Kidney capillary endothelial cell (primary cell): ENCODE measurements at regions not wholly inside any gene's neighbourhood (a gene's known extent, or its start where the extent isn't known, plus 50 kb on each side); places are given as distances from the start of the nearest gene placed in this dataset.
"Not testable (repeated sequence)": the region's sequence is repeated elsewhere in the genome, so short reads cannot be mapped to it uniquely, and the experiment has no call there.

Source experiments
- DNase-seq: peaks from one replicate; pipeline ENCODE4 v3.0.0-alpha.2; 2018; ENCODE audit warnings: low spot score

- DNase-seq: no peak
Observed at GRCh38 chr5:131005963-131006684, 158.9 kb downstream of the HINT1 start.

- no peak for DNase-seq
Observed at GRCh38 chr5:131001507-131001906, 163.5 kb downstream of the HINT1 start.

GRCh38 chr5:131000289-131000688 is 164.8 kb downstream of the HINT1 start:
- no peak for DNase-seq

DNA sequence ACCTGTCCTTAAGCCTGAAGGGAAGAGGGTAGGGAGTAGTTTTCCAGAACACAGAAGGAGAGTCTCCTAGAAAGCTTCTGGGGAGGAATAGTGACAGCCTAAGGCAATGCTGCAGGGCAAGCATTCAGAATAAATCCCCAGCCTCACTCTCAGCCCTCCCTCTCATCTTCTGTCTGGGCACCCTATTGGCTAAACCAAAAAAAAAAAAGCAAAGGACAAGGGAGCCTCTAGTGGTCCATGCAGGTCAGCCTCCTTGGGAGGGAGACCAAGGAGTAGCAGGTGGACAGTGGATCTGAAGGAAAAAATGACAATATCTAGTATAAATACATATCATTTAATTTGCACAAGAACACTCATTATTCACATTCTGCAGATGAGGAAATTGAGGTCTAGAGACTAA is 168.3 kb downstream of the HINT1 start:
- DNase-seq: not testable (repeated sequence)

DNA sequence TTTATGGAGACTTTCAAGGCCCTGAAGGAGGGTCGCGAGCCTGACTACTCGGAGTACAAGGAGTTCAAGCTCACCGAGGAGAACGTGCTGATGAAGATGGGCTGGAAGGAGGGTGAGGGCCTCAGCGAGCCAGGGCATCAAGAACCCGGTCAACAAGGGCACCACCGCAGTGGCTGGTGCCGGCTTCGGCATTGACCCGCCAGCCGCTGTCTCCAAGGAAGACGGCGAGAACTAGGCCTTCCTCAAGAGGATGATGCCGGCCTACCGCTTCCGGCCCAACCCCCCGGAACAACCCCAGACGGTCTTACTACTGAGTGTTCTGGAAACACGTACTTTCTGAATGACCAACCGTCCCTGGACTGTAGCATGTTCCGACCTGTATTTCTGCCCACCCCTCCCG is 169.2 kb downstream of the HINT1 start:
- DNase-seq: no peak

- no peak for DNase-seq
Observed at GRCh38 chr5:130995254-130995515, 169.9 kb downstream of the HINT1 start.

- DNase-seq: no peak
Observed at GRCh38 chr5:130994496-130995253, 170.4 kb downstream of the HINT1 start.

DNA sequence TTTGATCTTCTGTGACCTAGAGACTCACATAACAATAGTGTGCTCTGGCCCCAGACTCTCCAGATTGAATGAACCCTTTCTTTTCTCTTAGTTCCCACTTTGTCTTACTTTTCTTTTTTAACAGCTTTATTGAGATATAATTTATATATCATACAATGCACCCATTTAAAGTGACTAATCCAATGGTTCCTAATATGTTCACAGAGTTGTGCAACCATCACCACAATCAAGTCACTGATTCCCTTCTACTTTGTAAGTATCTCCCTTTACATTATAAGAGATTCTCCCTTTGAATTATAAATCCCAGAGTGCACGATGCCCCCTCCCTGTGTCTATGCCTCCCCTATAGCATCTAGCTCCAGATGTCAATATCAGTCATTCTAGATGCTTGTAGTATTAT is 172.4 kb downstream of the HINT1 start:
- DNase-seq: no peak

DNA sequence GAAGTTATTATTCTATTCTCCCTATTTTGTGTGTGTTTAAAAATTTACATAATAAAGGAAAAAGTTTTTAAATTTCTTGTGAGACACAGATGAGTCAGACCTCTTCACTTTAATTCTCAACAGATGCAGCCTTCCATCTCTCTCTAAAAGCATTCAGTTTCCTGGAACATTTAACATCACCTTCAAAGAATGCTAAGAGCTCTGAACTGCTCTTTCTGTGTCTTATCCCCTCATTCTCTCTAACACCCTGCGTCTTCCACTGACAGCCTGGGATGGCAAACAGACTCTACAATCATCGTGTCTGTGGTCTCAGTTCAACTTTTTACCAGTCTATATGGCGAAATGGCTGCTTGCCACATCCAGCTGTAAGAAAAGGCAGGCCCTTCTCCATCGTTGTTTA is 173.0 kb downstream of the HINT1 start:
- no peak for DNase-seq

GRCh38 chr5:130985776-130986175 is 179.3 kb downstream of the HINT1 start:
- DNase-seq: no peak

DNA sequence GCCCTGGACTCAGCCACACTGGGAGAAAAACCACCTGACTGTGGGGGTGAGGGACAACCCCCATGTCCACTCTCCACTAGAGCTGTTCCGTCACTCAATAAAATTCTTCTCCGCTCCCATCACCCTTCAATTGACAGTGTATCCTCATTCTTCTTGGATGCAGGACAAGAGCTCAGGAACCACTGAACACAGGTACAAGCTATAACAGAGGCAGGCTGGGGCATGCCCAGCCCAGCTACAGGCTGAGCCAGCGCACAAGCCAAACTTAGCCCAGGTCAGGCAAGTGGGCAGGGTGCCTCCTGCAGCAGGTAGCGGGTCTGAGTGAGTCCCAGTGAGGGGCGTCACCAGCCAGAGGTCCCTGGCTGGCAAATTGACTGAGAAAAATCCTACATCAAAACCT is 183.4 kb downstream of the HINT1 start:
- no peak for DNase-seq

DNA sequence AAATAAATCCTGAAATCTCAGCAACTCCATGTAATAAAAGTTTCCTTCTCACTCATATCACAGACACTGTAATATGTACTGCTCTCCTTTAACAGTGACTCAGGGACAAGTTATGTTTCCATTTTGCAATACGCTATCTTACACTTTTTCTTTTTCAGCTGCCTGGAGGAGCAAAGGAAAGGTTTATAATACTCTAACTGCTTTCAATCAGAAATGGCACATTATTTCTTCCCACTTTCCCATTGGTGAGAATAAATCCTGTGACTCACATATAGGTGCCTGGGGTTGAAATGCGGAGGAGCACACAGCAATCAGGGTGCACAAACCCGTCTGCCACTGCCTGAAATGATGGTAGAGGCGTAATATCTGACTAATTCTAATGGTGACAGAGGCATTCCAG is 186.6 kb downstream of the HINT1 start:
- no peak for DNase-seq

- no peak for DNase-seq
Observed at GRCh38 chr5:130976493-130976892, 188.6 kb downstream of the HINT1 start.

- no peak for DNase-seq
Observed at GRCh38 chr5:130975847-130976246, 189.2 kb downstream of the HINT1 start.

DNA sequence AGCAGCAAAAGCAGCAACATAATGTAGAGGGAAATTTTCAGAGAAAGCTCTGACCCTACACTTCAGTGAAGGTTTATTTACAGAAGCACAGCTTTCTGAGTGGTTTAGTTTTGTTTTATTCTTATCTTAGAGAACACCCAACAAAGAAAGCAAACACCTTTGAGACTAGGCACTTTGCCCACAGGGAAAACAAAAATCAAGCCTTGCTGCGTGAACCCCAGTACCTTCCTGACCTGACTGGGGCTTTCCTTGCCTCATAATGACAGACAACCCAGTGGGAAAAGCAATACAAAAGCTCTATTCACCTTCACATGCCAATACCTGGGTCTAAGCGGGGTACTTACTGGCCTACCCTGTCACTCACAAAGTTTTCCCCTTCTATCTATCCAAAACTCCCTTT is 189.8 kb downstream of the HINT1 start:
- no peak for DNase-seq

- no peak for DNase-seq
Observed at GRCh38 chr5:130974021-130974683, 190.9 kb downstream of the HINT1 start.

GRCh38 chr5:130966990-130967525 is 198.0 kb downstream of the HINT1 start:
- no peak for DNase-seq

DNA sequence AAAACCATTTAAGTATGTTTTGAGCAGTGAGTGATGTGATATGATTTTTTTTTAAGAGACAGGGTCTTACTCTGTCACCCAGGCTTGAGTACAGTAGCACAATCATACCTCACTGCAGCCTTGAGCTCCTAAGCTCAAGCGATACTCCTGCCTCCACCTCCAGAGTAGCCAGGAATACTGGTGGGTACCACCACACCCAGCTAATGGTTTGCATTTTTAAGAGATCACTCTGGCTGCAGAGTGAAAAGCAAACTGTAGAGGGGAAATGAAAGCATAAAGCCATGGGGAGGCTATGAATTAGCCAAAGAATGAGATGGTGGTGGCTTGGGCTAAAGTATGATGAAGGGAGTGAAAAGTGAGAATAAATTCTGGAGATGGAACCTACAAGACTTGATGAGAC is 199.1 kb downstream of the HINT1 start:
- no peak for DNase-seq

- DNase-seq: no peak
Observed at GRCh38 chr5:130965360-130965759, 199.7 kb downstream of the HINT1 start.

DNA sequence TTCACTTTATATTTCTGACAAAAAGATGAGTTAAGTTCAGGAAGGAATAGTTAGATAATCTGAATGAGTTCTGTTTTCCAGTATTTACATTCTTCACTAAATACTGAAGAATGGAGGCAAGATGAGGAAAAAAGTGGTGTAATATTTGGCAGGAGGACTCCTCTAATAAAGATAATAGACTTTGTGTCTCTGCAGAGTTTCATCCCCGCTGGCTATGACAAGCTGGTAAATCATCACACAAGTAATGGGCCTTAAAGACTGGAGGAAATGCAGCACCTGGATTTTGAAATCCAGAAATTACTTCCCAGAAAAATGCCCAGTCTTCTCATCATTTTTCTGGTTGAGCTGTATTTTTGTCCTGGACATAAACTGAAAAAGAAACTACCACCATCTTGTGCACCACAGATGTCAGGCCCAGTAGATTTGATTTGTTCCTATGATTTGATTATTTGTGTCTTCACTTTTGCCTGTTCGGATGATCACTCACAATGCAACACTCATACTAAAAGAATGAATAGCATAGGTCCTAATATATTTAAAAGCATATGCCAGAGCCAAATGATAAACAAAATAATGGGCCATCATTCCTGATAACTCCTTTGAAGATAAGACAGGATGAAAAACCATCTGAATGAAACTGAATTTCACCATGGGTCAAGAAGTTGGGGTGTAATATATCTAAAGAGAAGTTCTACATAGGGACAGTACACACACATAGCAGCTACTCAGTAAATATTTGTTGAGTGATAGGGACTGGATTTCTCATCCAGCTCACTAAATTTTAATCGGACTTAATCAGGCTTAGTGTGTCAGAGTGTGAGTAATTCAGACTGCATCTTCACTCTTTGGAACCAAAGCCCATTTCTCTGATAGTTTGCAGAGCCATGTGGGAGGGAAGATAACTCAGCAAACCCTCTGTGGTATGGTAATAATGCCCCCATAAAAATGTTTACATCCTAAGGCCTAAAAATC is 200.5 kb downstream of the HINT1 start:
- DNase-seq: no peak

DNA sequence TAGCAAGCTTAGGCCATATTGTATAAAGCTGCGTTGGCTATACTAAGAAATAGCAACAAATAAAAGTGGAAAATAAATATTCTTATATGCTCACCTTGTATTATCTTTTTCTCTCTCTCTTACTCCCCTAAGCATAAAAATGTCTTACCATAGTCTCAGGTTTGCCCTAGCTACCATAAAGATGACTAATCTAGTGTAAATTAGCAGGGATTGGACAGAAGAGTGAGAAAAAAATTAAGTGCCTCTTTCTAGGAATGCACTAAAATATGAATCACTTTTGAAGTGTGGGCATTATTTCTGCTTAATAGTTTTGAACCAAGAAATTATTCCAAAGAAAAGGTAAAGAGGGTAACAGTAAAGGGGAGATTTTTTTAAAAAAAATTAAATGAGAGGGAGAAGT is 201.3 kb downstream of the HINT1 start:
- no peak for DNase-seq

DNA sequence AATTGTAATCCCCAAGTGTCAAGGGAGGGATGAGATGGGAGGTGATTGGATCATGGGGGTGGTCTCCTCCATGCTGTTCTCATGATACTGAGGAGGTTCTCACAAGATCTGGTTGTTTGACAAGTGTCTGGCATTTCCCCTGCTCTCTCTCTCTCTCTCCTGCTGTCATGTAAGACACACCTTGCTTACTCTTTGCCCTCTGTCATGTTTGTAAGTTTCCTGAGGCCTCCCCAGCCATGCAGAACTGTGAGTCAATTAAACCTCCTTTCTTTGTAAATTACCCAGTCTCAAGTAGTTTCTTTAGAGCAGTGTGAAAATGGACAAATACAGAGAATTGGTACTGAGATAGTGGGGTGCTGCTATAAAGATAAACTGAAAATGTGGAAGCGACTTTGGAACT is 207.9 kb downstream of the HINT1 start:
- DNase-seq: no peak
